Left colon (tissue), 2 donors: ENCODE measurements at regions not wholly inside any gene's neighbourhood (a gene's known extent, or its start where the extent isn't known, plus 50 kb on each side); places are given as distances from the start of the nearest gene placed in this dataset.
"Not testable (repeated sequence)": the region's sequence is repeated elsewhere in the genome, so short reads cannot be mapped to it uniquely, and the experiment has no call there.

Experiments
- ATAC-seq: fragments of 200-7000 bp; cut with Tn5 transposase; one replicate; pipeline ENCODE4 v1.9.1; 2020; ENCODE audit warnings: mild to moderate bottlenecking, moderate library complexity
- DNase-seq, 2 donors: peaks; one replicate each; pipeline ENCODE4 v3.0.0-alpha.2; 2020
- intact Hi-C, 2 donors: fragments of 100-400 bp; cut with DNase I in 1 of 2; cut with micrococcal nuclease in 1 of 2; formaldehyde crosslinking; loops; one replicate each; pipeline versions ENCODE4 v1.11.2 to v1.14.0; 2022; cut with DNase I, micrococcal nuclease
- donor health status: DM: no; HTN: no; CAD: no.
- donor health status: DM: yes; HTN: yes; CAD: no.

DNA sequence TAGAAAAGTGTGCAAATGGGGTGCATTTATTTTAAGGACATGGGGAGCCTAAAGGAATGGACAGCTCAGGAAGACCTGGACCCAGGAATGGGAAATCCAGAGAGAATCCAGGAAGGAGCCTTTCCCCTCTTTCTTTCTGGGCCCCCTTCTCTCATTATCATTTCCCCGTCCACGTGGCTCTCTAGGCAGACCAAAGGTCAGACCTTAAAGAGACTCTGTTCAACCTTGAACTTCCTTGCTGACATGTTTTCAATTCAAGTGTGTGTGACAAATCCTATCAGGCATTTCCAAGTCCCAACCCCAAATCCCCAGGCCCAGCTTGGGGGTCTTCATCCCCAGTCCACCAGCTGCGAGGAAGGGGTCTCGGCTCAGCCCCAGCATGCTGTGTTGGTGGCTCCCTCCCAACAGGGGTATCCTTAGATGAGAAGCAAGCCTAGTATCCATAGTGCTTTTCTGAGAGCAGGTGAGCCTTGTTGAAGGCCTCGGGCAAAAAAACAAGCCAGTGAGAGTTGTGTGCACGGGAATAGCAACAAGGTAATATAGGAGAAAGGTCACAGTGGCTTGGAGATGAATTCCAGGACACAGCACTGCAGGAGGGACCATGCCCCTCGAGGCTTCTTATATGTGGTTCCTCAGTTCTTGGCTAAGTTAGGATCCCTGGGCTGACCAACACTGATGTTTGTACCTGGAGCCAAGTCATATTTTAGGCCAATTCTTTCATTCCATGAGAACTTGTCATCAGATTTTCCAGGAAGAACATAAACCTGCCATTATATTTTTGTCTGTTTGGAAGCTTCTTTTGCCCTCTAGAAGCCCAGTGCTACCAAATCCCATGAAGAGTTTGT is 130.0 kb downstream of the ASB7 start:
- DNase-seq: no peak
- no peak for ATAC-seq
- intact Hi-C loops: no loop called here

GRCh38 chr15:100733101-100733842 is 130.9 kb downstream of the ASB7 start:
- intact Hi-C loops: no loop called here
- no peak for ATAC-seq
- DNase-seq: no peak

DNA sequence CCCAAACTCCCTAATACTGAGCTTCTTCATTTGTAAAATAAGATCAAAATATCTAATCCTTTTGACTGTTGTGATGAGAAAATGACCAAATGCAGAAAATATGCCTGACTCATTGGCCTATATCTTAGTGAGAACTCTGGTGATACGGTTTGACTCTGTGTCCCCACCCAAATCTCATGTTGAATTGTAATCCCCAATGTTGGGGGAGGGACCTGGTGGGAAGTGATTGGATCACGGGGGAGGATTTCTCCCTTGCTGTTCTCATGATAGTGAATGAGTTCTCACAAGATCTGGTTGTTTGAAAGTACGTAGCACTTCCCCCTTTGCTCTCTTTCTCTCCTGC is 131.4 kb downstream of the ASB7 start:
- ATAC-seq, intact Hi-C loops: not testable (repeated sequence)

DNA sequence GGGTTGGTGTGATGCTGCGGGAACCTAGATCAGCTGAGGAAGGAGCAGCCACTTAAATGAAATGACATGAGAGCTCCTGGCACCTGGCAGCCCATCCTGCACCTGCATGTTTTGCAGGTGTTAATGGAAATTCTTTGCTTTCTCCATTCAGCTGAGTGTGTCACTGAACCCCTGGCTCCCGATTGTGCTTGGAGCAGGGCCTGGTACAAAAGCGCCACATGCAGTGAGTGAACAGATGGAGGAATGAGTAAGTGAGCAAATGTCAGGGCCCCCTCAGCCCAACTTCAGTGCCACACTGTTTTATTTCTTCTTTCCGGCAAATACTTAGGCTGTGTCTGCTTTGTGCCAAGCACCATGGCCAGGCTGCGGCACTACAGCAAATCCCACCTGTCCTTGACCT is 132.2 kb downstream of the ASB7 start:
- intact Hi-C loops: no loop called here
- ATAC-seq: no peak
- no peak for DNase-seq

More for the DNA sequence above, 131.4 kb downstream of the ASB7 start:
- DNase-seq: not testable (repeated sequence)

DNA sequence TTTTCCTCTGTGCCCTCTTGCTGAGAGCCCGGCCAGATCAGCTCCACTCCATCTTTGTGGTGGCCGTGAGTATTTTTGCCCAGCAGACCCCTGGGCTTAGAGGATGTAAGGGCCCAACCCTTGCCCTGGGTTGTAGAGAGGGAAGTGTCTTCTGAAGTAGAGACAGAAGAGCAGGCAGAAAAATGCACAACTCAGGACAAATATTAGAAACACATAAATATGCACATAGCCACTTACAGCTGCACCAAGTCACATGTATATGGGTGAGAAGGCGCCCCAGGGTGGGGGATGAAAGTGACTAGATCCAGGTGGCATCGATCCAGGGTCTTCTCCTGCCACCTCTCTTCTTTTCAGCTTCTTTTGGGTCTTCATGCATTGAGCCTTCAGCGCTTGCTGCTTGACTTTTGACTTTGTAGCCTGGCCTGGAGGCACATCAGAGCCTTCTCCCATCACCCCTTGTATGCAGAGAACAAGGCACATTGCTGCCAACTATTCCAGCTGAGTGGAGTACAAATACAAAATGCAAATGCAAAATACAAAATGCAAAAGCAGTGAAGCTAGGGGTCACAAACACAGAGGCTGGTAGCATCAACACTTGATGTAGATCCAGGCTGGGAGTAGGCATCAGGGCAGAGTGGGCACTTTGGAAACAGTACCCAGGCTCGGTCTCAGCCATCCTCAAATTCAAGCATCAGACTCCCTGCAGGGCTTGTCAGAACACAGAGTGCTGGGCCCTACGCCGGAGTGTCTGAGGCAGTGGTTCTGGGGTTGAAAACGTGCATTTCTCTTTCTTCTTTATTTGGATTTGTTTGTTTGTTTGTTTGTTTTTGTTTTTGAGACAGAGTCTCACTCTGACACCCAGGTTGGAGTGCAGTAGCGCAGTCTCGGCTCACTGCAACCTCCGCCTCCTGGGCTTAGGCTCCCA is 133.0 kb downstream of the ASB7 start:
- ATAC-seq (no peak), DNase-seq (no peak)
- intact Hi-C loops: no loop called here

DNA sequence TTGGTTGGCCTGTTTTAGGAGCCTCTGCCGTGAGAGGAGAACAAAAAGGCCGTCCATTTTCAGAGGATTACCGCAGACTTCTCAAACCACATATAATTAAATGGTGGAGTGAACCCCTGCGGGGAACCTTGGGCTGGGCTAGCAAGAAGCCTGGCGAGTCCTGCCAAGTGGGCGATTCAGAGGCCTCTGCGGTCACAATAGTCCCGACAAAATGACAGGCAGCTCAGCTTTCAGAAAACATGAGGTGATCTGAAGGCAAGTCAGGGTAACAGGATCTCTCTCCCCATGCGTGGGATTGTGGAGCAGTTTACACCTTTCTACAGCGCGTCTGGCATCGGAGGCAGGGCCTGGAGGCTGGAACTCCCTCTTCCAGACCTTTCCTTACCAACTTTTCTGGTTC is 134.8 kb downstream of the ASB7 start:
- DNase-seq (no peak), ATAC-seq (no peak)
- intact Hi-C loops: no loop called here

GRCh38 chr15:100738614-100739013 is 136.2 kb downstream of the ASB7 start:
- ATAC-seq (no peak), DNase-seq (no peak)
- intact Hi-C loops: no loop called here

DNA sequence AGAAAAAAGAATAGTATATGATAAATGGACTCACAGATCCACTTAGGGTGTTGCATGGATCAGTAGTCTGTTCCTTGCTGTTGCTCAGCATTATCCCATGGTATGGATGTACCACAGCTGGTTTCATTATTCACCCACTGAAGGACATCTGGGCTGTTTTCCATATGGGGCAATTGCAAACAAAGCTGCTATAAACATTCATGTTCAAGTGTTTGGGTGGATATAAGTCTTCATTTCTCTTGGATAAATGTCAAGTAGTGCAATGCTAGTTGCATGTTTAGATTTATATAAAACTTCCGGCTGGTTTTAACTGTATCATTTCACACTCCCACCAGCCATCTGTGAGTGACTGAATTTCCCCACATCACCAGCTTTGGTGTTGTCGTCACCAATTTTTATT is 137.7 kb downstream of the ASB7 start:
- intact Hi-C loops: no loop called here
- DNase-seq (no peak), ATAC-seq (no peak)

- ATAC-seq (no peak), DNase-seq (no peak)
- intact Hi-C loops: no loop called here
Observed at GRCh38 chr15:100751585-100751984, 128.0 kb upstream of the ALDH1A3 start.

DNA sequence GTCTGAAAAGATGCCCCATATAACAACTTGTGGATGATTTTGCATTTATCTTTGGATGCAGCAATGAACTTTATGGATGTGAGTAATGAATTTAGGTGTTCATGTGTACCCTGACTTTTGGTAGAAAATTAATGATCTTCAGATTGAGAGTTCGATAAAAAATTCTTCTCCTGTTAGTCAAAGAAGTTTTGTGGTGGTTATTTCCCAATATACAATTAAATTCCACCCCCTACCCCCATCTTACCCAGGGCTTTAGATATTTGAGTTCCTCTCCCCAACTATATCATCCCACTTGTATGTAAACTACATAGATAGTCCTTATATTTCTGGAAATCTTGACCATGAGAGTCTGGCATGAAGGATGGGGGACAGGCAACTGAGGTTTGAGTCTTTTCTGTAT is 126.1 kb upstream of the ALDH1A3 start:
- ATAC-seq (no peak), DNase-seq (no peak)
- intact Hi-C loops: no loop called here

GRCh38 chr15:100757661-100758060 is 122.0 kb upstream of the ALDH1A3 start:
- intact Hi-C loops: no loop called here
- DNase-seq (no peak), ATAC-seq (no peak)

DNA sequence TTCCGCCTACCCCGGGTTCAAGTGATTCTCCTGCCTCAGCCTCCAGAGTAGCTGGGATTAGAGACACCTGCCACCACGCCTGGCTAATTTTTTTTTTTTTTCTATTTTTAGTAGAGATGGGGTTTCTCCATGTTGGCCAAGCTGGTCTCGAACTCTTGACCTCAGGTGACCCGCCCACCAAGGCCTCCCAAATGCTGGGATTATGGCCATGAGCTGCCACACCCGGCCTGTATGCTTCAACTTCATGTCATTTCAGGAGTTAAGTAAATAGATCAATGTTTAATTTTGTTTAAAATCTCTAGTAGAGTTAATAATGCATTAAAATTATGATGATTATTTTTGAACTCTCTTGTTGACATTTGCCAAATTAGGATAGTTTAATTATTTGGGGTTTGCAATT is 121.1 kb upstream of the ALDH1A3 start:
- DNase-seq (no peak), ATAC-seq (no peak)
- intact Hi-C loops: no loop called here

- intact Hi-C loops: no loop called here
- DNase-seq (no peak), ATAC-seq (no peak)
Observed at GRCh38 chr15:100759106-100759505, 120.5 kb upstream of the ALDH1A3 start.

- intact Hi-C loops: no loop called here
- DNase-seq: no peak
- ATAC-seq: peak; percentile 83
Observed at GRCh38 chr15:100759698-100760356, 119.8 kb upstream of the ALDH1A3 start.

GRCh38 chr15:100760357-100760903 is 119.2 kb upstream of the ALDH1A3 start:
- intact Hi-C loops: no loop called here
- ATAC-seq: peak; percentile 90
- no peak for DNase-seq

DNA sequence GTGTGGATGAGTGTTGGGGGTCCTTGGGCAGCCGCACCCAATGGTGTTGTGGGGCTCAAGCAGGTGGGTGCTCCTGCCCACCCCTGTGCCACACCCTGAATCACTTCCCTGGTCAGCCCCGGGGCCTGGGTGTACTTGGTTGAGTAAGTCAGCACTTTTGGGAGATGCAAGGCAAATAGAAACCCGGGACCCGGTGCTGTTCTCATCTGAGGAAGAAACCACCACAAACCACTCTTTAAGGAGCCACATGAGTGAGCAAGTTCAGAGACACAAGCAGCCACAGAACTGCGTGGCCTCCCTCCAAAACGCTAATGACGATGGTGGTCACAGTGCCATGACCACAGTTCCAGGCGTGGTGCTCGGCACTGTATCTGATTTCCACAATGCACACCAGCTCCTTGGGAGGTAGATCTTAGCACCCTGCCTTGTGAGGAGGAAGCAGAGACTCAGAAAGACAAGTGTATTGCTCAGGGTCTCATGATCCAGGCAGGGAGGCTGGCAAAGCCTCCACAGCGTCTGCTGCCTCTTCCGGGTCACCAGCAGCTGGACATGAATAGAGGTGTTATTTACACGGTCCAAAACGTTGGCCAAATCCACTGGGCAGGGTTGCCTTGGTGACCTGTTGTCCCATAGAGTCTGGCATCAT is 118.2 kb upstream of the ALDH1A3 start:
- intact Hi-C loops: no loop called here
- no peak for ATAC-seq

GRCh38 chr15:100762289-100762688 is 117.3 kb upstream of the ALDH1A3 start:
- DNase-seq (no peak), ATAC-seq (no peak)
- intact Hi-C loops: no loop called here

More for the DNA sequence above, 118.2 kb upstream of the ALDH1A3 start:
- DNase-seq: no peak
